DMS 273 (cell line): ENCODE measurements at regions not wholly inside any gene's neighbourhood (a gene's known extent, or its start where the extent isn't known, plus 50 kb on each side); places are given as distances from the start of the nearest gene placed in this dataset.

Experiments
- DNase-seq: peaks from one replicate; lab custom pipeline; 2025; ENCODE audit not compliant: unreplicated experiment; lab: John Stamatoyannopoulos, UW

DNA sequence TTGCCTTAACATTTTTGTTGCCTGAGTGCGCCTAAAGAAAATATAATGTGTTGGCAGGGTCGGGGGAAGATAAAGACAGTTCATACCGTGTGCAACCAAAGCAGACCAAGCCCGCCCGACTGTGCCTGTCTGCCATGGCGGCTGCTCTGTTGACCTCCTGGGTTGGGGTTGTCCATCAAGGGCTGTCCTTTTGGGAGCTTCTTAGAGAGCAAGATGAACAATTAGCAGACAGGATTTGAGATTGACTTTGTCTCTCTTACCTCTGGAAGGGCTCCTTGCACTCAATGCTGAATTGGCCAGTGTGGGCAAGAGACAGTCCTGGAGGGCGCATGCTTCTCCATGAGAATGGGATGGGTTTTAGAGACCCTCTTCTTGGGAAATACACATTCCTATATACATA is 319.6 kb downstream of the GLRX3 start:
- DNase-seq, result no peak

GRCh38 chr10:130456616-130457015 is 320.4 kb downstream of the GLRX3 start:
- no peak for DNase-seq

GRCh38 chr10:130458509-130458908 is 322.3 kb downstream of the GLRX3 start:
- no peak for DNase-seq

- DNase-seq, result no peak
Observed at GRCh38 chr10:130459011-130459410, 322.8 kb downstream of the GLRX3 start.

- no peak for DNase-seq
Observed at GRCh38 chr10:130459851-130460490, 323.8 kb downstream of the GLRX3 start.

DNA sequence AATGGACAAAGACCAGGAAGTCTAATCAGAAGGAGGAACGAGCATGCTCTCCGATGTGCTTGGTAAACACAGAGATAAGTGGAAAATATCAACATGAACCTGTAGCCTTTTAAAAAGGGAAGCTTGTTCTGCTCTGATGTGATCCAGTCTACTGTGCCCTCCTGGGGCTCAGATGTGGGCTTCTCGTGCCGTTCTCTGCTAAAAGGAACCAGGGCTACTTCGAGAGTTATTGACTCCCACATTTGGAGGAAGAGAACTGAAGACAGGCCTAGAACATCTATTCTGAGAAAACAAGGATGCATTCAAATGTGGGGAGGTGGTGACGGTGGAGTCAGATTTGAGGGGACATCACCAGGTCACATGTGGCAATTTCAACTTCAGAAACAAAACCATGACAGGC is 325.4 kb downstream of the GLRX3 start:
- DNase-seq, result no peak

DNA sequence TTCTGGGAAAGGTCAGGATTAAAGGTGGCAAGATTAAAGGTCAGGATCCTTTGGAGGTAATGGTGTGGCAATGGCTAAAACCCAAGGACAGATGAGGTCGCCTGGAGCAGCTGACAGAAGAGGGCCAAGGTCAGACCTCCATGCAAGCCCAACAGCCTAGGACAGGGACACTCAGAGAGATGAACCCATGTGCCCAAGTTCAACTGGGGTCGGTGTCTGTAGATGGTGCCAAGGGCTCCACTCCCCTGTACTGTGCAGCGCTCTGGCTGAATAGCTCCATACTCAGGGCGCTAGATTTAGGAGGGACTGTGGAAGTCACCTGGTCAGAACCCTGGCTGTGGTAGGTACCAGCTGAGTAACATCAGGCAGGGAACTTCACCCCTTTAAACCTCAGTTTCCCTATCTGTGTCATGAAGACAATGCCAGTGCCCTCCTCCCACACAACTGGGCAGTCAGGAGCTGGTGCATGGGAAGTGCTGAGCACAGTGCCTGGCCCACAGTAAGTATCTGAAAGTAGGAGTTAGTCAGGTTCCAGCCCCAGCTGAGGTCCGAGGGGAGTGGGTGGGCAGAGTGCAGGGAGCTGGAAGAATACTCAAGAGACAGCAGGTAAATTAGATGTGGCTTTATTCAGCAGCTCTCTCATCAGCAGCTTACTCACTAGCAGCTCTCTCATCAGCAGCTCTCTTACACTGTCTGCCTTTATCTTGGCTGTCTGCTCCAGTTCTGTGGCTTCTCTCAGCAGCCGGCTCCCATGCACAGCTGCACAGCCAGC is 327.1 kb downstream of the GLRX3 start:
- no peak for DNase-seq

DNA sequence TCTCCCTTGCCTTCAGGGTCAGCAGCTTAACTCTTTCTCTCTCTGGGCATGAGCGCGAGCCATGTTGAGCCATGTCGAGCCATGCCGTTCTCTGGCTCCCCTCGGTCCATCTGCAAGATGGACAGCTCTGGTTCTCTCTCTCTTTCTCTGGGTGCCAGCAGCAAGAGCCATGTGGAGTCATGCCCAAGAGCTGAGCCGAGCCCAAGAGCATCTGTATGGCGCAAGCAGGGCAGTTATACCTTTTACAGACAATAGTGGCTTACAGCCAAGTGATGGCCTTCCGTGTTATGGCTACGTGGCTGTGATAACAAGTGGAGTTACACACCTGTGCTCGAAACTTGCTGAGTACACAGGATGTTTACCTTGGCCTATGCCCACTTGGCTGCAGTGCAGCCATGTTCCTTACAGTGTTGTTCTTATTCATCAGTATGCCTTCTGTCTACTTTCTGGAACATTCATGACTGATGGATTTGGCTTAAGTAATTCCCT is 327.7 kb downstream of the GLRX3 start:
- DNase-seq, result no peak

GRCh38 chr10:130464426-130464825 is 328.2 kb downstream of the GLRX3 start:
- no peak for DNase-seq

DNA sequence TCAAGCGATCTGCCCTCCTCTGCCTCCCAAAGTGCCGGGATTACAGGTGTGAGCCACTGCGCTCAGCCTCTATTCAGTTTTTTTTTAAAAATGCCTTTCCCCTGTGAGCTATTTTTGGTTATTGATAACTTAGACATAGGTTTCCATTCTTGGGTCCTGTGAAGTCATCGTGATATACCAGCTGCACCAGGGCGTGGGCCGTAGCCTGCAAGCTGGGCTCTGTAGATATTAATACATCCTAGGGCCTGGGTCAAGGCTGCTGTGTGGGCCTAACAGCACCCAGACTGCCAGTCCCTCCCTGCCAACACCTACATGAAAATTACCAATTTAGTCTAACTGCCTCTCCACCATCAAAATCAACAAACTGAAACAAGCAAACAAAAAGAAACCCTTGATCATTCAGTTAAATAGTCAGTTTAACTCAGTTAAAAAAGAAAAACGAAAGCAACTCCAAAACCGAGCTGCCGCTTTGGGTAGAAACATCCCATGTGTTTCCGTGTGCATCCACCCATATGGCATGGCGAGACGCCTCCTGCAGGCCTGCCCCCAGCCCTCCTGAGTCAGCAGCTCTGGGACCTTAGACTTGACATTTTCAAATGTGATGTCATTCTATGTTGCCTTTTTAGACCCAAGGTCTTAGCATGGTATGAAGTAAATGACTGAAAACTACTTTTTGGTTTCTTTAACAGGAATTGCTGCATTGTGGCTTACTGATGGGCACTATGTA is 330.2 kb downstream of the GLRX3 start:
- no peak for DNase-seq

DNA sequence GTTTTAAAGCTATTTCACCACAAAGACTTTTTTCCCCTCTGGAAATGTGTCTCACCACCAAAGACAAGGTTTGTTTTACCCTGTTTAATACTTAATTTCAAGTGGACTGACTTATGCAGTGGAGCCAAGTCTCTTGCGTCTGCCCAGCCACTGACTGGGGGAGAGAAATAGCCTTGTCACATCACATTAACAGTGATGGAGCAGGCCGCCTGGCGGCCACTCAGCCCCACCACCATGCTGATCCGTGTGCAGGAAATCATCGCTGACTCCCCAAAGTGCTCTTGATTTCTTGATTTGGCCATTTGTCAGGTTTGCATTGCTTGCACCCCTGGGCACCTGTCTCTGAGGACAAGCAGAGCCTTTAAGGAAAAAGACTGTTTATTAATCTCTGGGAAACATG is 334.1 kb downstream of the GLRX3 start:
- no peak for DNase-seq

DNA sequence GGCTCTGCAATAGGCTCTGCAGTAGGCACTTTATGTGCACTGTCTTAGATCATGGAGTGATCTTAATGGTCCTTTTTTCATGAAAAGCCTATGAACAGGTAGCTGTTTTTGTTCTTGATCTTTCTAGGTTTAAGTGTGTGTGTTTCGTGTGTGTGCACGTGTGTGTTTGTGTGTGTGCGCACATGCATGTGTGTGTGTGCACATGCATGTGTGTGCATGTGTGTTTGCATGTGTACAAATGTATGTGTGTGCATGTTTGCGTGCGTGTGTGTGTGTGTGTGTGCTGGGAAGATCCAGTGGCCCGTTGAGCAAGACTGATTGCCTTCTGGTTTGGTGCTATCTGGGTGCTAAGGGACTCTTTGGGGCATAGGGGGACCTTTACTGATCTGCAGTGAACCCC is 334.8 kb downstream of the GLRX3 start:
- no peak for DNase-seq

GRCh38 chr10:130471486-130471885 is 335.3 kb downstream of the GLRX3 start:
- DNase-seq, result no peak

- no peak for DNase-seq
Observed at GRCh38 chr10:130472236-130472635, 336.0 kb downstream of the GLRX3 start.

- no peak for DNase-seq
Observed at GRCh38 chr10:130474591-130474990, 338.4 kb downstream of the GLRX3 start.

- DNase-seq, result no peak
Observed at GRCh38 chr10:130477360-130477759, 341.2 kb downstream of the GLRX3 start.

DNA sequence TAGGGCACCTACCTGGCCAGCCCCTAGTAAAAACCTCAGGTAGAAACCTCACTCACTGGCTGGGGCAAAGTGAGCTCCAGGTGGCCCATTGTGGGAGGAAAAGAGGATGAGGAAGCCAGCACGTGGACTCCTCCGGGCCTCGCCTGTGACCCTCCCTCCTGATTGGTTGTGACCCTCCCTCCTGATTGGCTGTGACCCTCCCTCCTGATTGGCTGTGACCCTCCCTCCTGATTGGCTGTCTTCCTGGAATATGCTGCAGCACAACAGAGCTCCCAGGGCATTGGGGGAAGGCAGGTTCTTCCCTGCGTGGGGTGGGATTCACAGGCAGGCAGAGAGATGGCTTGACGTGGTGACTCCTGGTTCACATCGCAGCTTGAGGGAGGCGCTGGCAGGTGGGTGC is 343.0 kb downstream of the GLRX3 start:
- DNase-seq, result no peak

- no peak for DNase-seq
Observed at GRCh38 chr10:130479926-130480325, 343.7 kb downstream of the GLRX3 start.

DNA sequence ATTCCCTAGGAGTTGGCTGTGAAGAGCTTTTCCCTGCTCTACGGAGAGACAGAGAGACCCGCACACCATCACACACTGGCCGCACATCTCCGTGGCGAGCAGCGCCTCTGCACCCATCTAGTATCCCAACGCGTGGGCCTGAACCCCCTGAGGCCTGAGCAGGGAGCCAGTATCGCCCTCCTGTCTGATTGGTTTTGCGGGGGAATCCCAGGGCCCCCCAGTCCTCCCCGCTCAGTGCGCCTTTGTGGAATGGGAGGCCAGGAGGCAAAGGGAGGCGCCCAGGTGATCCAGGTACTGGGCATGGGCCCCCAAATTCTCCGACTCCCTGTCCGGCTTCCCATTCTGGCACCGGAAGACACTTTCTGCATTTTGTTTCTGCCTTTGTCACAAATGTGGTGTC is 344.3 kb downstream of the GLRX3 start:
- DNase-seq, result no peak

DNA sequence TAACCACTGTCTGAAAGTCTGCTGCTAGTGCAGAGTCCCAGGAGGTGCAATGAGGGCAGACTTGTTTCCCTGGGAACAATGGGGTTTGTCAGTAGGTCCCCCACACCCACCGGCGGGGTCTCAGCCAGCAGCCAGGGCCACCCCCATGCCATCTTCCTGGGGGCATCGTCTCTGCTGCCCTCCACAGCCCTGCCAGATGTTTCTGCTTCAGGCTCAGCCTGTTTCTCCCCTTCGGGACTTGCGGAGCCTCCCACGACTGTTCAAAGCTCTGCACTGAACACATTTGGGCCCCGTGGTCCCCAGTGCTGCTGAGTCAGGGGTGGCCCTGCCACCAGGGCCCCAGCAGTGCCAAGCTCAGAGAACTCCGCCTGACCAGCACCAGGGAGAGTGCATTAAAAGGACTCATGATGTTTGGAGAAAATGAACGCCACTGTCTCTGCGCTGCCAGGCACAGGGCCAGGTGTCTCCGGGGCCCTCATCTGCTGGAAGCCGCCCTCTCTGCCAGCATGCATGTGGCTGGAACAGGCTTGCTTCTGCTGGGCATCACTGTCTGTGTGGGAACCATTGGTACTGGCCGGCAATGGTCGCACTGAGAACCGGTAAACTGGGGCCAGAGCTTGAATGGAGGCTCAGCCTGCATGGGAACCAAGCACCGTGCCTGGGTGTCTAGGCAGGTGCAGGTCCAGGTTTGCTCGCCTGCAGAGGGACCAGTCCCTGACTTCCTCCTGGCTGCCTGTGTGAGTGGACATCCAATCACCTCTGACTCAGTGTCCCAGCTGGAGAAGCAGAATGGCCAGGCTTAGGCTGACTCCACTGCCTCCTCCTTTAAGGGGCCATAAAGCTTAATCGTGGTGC is 345.1 kb downstream of the GLRX3 start:
- DNase-seq, result no peak

- no peak for DNase-seq
Observed at GRCh38 chr10:130481936-130482335, 345.7 kb downstream of the GLRX3 start.
